ENCODE measurements at regions not wholly inside any gene's neighbourhood (a gene's known extent, or its start where the extent isn't known, plus 50 kb on each side); places are given as distances from the start of the nearest gene placed in this dataset.

DNA sequence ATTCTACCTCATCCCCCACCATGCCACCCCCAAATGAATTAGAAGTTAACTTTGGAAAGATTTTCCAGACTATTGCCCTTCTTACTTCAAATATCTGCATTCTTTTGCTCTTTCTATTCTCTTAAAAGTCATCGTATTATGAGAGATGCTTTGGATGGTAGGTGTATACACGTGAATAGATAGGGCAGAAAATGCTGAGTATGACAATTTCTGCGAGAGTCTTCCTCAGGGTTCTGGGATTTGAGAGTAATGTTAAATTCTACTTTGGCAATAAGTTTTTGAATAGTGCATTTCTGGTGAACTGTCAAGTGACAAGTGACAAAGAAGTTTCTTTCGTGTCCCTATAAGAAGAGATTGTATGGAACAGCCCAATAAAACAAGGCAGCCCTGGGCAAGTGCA lies 137.6 kb upstream of the DSEL start:
- TF ChIP-seq, protein P1, sequence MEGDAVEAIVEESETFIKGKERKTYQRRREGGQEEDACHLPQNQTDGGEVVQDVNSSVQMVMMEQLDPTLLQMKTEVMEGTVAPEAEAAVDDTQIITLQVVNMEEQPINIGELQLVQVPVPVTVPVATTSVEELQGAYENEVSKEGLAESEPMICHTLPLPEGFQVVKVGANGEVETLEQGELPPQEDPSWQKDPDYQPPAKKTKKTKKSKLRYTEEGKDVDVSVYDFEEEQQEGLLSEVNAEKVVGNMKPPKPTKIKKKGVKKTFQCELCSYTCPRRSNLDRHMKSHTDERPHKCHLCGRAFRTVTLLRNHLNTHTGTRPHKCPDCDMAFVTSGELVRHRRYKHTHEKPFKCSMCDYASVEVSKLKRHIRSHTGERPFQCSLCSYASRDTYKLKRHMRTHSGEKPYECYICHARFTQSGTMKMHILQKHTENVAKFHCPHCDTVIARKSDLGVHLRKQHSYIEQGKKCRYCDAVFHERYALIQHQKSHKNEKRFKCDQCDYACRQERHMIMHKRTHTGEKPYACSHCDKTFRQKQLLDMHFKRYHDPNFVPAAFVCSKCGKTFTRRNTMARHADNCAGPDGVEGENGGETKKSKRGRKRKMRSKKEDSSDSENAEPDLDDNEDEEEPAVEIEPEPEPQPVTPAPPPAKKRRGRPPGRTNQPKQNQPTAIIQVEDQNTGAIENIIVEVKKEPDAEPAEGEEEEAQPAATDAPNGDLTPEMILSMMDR (conservative IDR thresholded peaks at IDR 0.05 in 1 of 2, IDR thresholded peaks at IDR 0.05 in 1 of 2; ENCODE audit: low read depth in 1 of 2, low read length in 2 of 2), result no peak
- no peak for TF ChIP-seq EZH2 (IDR thresholded peaks at IDR 0.05; ENCODE audit: low read length, missing control alignments)
